ENCODE measurements at regions not wholly inside any gene's neighbourhood (a gene's known extent, or its start where the extent isn't known, plus 50 kb on each side); places are given as distances from the start of the nearest gene placed in this dataset.
"Not testable (repeated sequence)": the region's sequence is repeated elsewhere in the genome, so short reads cannot be mapped to it uniquely, and the experiment has no call there.

DNA sequence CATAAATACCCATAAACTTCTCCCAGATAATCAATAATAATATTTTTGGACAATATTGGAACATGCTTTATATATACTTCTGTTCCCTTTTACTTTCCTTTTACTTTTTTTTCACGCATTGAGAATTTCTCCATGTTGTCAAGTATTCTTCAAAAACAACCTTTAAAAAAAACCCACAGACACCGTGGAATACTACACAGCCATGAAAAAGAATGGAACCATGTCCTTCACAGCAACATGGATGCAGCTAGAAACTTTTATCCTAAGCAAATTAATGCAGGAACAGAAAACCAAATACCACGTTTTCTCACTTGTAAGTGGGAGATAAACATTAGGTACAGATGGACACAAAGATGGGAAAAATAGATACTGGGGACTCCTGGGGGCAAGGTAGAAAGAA, 854.7 kb downstream of the TBC1D22A start:
- no peaks in the 10 kb centered on the region for H3K27me3 ChIP-seq
- no peak overlapping the region for H3K27ac ChIP-seq
- H3K9me3 ChIP-seq (replicated peaks in 1 of 3), result no peaks in the 10 kb centered on the region
- no peaks in the 10 kb centered on the region for H3K36me3 ChIP-seq (replicated peaks in 1 of 2)
- TF ChIP-seq, protein P1, sequence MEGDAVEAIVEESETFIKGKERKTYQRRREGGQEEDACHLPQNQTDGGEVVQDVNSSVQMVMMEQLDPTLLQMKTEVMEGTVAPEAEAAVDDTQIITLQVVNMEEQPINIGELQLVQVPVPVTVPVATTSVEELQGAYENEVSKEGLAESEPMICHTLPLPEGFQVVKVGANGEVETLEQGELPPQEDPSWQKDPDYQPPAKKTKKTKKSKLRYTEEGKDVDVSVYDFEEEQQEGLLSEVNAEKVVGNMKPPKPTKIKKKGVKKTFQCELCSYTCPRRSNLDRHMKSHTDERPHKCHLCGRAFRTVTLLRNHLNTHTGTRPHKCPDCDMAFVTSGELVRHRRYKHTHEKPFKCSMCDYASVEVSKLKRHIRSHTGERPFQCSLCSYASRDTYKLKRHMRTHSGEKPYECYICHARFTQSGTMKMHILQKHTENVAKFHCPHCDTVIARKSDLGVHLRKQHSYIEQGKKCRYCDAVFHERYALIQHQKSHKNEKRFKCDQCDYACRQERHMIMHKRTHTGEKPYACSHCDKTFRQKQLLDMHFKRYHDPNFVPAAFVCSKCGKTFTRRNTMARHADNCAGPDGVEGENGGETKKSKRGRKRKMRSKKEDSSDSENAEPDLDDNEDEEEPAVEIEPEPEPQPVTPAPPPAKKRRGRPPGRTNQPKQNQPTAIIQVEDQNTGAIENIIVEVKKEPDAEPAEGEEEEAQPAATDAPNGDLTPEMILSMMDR (IDR thresholded peaks at IDR 0.05), result no peak
- TF ChIP-seq POLR2A (IDR thresholded peaks at IDR 0.05), result no peak
- DNase-seq, result no peak
- intact Hi-C loops (cut with DNase I), result no loop called here
- WGBS, 4 donors, result 63 to 77% (median 72%) methylated on average over 3 of the region's 3 CpGs
- H3K4me3 ChIP-seq, result no peak overlapping the region
- no peaks in the 10 kb centered on the region for H3K4me1 ChIP-seq (replicated peaks in 1 of 2)

DNA sequence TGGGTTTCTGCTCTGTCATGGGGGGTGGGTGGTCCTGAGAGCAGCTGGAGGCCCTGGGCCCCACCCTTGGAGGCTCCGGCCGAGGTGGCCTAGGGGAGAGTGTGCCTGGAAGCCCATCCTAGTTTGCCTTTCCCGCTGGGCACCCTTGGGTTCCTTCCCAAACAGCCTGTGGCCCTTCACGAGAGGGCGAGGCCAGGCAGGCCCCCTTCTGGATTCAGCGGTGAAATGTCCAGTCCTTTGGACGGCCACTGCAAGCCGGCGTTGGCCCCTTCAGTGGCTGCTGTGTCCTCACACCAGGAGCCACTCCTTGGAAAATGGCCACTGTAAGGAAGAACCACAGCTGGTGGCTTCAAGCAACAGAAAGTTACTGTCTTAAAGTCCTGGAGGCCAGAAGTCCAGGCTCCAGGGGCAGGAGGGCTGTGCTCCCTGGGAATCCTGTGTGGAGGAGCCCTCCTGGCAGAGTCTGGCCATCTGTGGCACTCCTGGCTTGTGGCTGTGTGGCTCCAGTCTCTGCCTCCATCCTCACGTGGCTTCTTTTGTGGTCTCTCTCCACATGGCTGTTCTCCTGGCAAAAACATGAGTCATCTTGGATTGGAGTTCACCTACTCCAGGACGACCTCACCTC, 854.1 kb downstream of the TBC1D22A start:
- no peak for TF ChIP-seq POLR2A (IDR thresholded peaks at IDR 0.05)
- TF ChIP-seq, protein P1 (IDR thresholded peaks at IDR 0.05), result no peak
- H3K27me3 ChIP-seq, result no peaks in the 10 kb centered on the region
- DNase-seq, result no peak
- WGBS, 4 donors, result 63 to 84% (median 77%) methylated on average over 7 to 11 of the region's 11 CpGs
- no peaks in the 10 kb centered on the region for H3K4me1 ChIP-seq (replicated peaks in 1 of 2)
- no peaks in the 10 kb centered on the region for H3K9me3 ChIP-seq (replicated peaks in 1 of 3)
- no peaks in the 10 kb centered on the region for H3K36me3 ChIP-seq (replicated peaks in 1 of 2)
- no peak overlapping the region for H3K27ac ChIP-seq
- intact Hi-C loops (cut with DNase I), result no loop called here
- H3K4me3 ChIP-seq, result no peak overlapping the region

DNA sequence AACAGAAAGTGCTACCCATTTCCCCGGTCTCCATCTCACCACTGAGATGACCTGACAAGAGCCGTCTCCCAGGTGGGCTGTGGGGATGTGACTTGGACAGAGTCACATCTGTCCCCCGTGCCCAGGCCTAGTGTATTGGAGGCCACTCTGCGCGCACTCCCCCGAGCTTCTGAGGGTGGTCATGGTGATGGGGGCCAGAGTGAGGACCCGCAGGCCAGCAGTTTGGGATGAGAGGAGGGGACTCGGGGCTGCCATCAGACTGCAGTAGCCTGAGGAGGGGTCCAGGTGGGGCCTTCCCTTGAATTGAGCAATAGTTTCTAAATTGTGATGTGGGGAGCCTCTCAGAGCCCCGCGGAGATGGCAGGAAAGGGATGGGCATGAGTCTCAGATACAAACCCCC, 852.6 kb downstream of the TBC1D22A start:
- H3K4me3 ChIP-seq, result no peak overlapping the region
- H3K36me3 ChIP-seq (replicated peaks in 1 of 2), result no peaks in the 10 kb centered on the region
- no peaks in the 10 kb centered on the region for H3K27me3 ChIP-seq
- no peak for DNase-seq
- no peak for TF ChIP-seq POLR2A (IDR thresholded peaks at IDR 0.05)
- TF ChIP-seq, protein P1 (IDR thresholded peaks at IDR 0.05), result no peak
- no peaks in the 10 kb centered on the region for H3K4me1 ChIP-seq (replicated peaks in 1 of 2)
- no peak overlapping the region for H3K27ac ChIP-seq
- 79 to 90% (median 83%) methylated on average over 10 of the region's 10 CpGs for WGBS, 4 donors
- intact Hi-C loops (cut with DNase I), result no loop called here
- H3K9me3 ChIP-seq (replicated peaks in 1 of 3), result no peaks in the 10 kb centered on the region

DNA sequence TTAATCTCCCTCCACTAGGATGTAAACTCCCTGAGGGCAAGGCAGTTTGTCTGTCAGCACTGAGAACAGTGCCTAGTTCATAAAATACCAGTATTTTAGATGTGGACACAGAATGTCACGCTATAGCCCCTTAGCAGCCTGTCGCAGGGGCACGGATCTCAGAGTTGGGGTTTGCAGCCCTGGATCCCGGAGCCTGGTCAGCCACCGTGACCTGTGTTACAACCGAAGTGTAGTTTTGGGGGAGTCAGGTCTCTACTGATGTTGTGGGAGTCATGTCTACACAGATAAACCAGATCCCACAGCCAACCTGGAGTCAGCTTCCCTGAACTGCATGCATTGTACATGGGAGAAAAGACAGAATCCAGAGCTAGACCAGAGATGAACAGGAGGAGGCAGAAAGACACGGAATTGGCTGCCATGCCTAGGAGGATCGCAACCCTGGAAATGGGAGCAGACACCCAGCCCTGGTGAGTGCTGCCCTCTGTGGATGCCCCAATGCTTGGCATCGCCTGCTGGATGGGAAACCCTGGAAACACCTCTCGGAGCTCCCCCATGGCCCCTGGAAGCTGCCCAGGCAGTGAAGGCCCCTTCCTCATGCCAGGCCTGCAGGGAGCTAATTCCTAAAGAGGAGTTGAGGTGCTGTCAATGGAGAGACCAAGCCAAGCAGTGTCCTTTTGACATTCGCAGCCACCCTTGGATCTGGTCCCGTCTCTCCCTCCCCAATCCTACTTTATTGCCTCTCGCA, 851.3 kb downstream of the TBC1D22A start:
- Histone ChIP-seq H3K27ac (no peak overlapping the region), H3K9me3 (replicated peaks in 1 of 3) (no peaks in the 10 kb centered on the region), H3K4me3 (no peak overlapping the region), H3K27me3 (no peaks in the 10 kb centered on the region), H3K4me1 (replicated peaks in 1 of 2) (no peaks in the 10 kb centered on the region), H3K36me3 (replicated peaks in 1 of 2) (no peaks in the 10 kb centered on the region)
- WGBS, 4 donors, result 82 to 85% (median 83%) methylated on average over 9 to 13 of the region's 13 CpGs
- intact Hi-C loops (cut with DNase I), result no loop called here
- no peak for DNase-seq
- TF ChIP-seq, protein P1 (IDR thresholded peaks at IDR 0.05), result no peak
- TF ChIP-seq POLR2A (IDR thresholded peaks at IDR 0.05), result no peak

DNA sequence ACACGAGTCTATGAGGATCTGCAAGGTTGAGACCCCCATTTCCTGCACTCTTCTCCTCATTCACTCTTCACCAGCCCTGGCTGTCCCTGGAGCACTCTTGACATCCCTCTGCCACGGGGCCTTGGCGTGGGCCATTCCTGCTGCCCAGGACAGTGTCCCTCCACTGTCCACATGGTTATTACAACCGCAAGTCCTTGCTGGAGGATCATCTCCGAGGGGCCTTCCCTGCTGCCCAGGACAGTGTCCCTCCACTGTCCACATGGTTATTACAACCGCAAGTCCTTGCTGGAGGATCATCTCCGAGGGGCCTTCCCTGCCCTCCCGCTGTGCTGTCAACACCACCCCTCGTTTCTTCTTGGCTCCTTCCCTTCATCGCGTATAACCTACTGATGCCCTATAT, 850.7 kb downstream of the TBC1D22A start:
- H3K27me3 ChIP-seq; DNase-seq; H3K9me3 ChIP-seq (replicated peaks in 1 of 3); H3K4me3 ChIP-seq; intact Hi-C loops (cut with DNase I); H3K36me3 ChIP-seq (replicated peaks in 1 of 2); H3K27ac ChIP-seq; H3K4me1 ChIP-seq (replicated peaks in 1 of 2): not testable (repeated sequence)
- 62 to 81% (median 71%) methylated on average over 11 of the region's 11 CpGs for WGBS, 4 donors

Measured in adrenal gland (tissue), 9 donors.